Suppressor macrophage (primary cell): ENCODE measurements at regions not wholly inside any gene's neighbourhood (a gene's known extent, or its start where the extent isn't known, plus 50 kb on each side); places are given as distances from the start of the nearest gene placed in this dataset.
A peak's percentile ranks its signal among the peaks of the same experiment; 100 is the strongest.

ENCODE experiments used
- DNase-seq, 4 experiments: peaks; one replicate each; pipeline ENCODE4 v3.0.0-alpha.2; 2020 to 2022

DNA sequence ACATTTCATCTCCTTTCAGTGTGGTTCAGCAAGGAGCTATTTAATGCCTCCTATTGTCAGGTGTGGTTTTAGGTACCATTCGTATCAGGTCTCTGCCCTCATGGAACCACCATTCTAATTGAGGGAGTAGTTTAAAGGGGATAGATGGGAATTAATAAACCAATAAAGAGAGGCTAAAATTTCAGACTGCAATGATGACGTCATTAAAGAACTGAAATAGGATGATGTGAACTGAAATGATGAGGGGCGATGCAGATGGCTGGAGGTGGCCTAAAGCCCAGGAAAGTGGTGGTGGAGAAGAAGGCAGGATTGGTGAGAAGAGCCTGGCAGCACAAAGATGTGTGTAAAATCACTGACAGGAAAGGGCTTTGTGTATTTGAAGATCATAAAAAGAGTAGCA is 148.9 kb upstream of the RBFOX1 start:
- DNase-seq, result no peak

- peak in 1 of 4 experiments; percentile 1 for DNase-seq
Observed at GRCh38 chr16:7182510-7183109, 150.0 kb upstream of the RBFOX1 start.

- no peak for DNase-seq
Observed at GRCh38 chr16:7177875-7178274, 154.8 kb upstream of the RBFOX1 start.

DNA sequence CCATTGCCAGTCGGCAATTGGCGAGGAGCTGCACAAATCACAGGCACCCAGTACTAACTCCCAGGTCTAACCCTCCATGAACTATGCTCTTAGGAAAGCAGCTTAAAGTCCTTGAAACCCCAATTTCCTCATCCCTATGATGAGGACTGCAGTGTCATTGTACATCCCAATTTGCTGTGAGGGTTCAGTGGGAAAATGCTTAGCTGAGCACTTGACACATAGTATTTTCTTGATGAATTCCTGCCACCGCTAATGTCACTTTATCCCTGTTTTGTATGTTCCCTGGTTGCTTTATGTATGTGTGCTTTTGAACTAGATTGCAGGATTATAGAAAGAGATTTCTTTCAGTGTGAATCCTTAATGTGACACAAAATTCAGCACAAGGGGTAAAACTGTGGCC is 161.5 kb upstream of the RBFOX1 start:
- DNase-seq, result no peak

GRCh38 chr16:7167626-7168025 is 165.0 kb upstream of the RBFOX1 start:
- no peak for DNase-seq

DNA sequence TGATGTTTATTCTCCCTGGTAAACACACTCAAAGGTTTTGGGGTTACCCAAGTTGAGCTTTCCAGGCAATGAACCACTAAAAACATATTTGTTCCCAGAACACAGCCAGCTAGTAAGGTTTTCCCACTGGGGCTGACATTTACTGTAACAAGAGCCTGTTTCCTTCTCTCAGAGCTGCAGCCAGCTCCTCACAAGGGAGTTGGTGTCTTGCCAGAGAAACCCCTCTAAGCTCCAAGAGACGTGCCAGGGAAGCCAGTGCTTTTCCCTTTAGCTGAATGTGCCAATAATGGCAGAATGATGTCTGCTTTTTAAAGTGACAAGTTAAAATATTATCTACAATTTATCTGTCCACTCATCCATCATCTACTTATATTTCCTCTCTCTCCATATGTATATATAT is 170.8 kb upstream of the RBFOX1 start:
- no peak for DNase-seq

- DNase-seq, result no peak
Observed at GRCh38 chr16:7160093-7160492, 172.6 kb upstream of the RBFOX1 start.

DNA sequence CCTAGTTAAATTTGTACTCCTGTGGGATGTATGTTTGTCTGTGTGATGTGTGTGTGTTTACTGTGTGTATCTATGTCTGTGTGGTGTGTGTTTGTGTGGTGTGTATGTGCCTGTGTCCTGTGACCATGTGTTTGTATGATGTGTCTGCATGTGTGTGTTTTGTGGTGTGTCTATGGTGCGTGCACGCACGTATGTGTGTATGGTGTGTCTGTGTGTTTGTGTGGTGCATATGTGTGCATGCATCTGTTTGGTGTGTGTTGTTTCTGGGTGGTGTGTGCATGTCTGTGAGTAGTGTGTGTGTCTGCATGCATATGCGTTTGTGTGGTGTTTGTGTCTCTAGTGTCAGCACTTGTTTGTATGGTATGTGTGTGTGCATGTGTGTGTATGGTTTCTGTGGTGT is 174.2 kb upstream of the RBFOX1 start:
- no peak for DNase-seq

GRCh38 chr16:7150230-7150629 is 182.4 kb upstream of the RBFOX1 start:
- no peak for DNase-seq

- no peak for DNase-seq
Observed at GRCh38 chr16:7148606-7149005, 184.0 kb upstream of the RBFOX1 start.

GRCh38 chr16:7140899-7141298 is 191.7 kb upstream of the RBFOX1 start:
- DNase-seq, result no peak

DNA sequence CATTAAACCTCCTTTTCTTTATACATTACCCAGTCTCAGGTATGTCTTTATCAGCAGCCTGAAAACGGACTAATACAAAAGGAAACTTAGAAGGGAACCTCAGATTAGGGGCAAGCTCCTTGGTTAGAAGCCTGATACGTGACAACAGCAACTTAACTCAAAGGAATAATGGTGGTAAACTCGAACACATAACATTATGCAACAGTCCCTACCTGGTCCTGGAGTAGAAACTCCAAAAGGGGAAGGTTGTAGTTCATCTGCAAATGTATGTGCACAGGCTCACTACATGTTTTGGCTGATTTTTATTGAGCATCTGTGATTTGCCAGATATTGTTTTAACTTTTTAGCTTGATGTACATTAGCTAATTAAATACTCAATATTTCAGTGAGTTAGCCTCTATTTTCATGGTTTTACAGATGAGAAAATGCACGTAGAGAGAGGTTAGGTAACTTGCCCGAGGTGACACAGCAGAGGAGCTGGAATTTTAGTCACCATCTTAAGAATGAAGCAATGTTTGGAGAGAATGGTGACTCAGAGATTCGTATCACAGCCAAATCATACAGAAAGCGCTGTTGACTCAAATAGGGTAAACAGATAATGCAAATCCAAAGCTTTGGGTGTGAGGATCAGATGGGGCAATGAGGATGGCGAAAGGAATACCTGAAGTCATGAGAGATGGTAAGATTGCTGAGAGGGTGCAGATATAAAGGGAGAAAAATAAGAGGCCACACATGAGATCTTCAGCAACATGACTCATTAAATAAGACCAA is 194.9 kb upstream of the RBFOX1 start:
- DNase-seq, result no peak

- DNase-seq, result no peak
Observed at GRCh38 chr16:7132465-7132864, 200.2 kb upstream of the RBFOX1 start.

- DNase-seq, result no peak
Observed at GRCh38 chr16:7124701-7125100, 207.9 kb upstream of the RBFOX1 start.

- DNase-seq, result no peak
Observed at GRCh38 chr16:7124242-7124641, 208.4 kb upstream of the RBFOX1 start.

DNA sequence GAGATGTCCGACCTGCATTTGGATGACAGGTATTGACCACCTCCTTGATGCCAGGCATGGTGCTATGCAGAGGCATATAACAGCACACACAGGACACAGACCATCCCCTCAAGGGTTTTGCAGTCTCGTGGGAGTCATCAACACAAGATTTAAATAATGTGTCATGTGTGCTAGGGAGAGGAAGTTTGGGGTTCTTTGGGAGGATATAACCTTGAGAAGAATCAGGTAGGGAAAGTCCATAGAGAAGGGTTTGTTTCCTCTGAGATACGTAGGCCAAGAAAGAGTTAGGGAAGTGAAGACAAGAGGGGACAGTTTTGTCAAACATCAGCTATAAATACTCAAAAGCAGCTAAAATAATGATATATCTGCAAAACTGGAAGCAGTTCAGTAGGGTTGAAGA is 215.9 kb upstream of the RBFOX1 start:
- DNase-seq, result no peak

DNA sequence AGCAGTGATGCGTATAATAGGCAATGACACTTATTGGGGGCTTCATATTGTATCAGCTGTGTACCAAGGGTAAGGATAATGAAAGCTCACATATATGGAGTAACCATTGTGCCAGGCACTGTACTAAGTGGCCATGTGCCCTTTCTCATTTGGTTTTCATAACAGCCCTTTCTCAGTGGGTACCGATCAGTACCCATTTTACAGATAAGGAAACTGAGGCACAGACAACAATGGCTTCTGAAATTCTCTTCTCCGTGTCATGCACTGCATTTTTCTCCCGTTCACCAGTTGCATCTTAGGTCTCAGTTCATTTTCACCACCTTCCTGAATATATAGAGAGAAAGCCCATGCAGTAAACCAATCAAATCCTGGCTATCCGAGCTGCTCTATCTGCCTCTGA is 216.7 kb upstream of the RBFOX1 start:
- no peak for DNase-seq

GRCh38 chr16:7113949-7114348 is 218.7 kb upstream of the RBFOX1 start:
- DNase-seq, result no peak

GRCh38 chr16:7113395-7113794 is 219.2 kb upstream of the RBFOX1 start:
- no peak for DNase-seq

DNA sequence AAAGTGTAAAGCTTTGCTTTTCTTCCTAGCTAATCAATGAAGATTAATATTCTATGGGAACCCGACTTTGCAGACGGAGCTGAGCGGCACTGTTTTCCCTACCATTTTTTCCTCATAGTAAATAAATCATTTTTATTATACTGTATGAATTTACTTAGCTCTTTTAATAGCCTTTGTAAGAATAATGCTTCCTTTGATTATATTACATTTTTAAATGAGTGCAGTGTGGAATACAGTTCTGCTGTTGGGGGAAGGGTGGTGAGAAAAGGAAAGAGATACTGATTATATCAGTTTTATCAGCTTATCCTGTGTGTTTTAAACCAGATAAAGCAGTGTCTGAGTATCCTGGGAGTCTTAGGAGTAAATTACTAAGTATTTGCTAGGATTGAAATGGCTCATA is 221.4 kb upstream of the RBFOX1 start:
- DNase-seq, result no peak

DNA sequence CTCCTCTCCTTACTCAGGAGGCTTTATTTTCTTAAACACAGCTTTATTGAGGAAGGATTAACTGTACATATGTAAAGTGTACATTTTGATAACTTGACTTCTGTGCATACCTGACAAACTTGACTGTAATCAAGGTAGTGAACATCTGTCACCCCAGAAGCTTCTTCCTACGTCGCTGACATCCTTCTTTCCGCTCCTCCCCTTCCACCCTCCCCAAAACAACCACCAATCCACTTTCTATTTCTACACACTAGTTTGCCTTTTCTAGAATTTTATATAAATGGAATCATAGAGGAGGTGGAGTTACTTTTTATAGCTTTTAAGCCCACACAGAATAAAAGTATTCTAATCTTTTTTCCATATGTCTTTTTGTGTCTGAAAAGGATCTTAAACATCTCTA is 225.2 kb upstream of the RBFOX1 start:
- no peak for DNase-seq

DNA sequence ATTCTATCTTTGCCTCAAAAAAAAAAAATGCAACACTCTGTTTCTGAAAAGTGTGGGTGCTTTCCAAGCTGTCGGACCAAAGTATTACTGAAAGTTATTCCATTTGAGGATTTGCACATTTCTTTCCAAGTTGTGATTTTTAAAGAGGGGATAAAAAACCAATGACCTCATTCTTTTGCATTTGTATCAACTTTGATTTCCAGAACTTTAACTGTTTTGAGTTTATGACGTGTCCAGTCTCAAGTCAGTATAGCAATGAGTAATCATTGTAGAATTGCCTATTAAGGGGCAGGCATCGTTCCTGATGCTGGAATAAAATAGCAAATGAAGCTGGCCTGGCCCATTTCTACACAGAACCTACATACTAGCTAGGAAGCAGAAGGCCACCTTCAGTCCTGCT is 229.6 kb upstream of the RBFOX1 start:
- DNase-seq, result no peak

DNA sequence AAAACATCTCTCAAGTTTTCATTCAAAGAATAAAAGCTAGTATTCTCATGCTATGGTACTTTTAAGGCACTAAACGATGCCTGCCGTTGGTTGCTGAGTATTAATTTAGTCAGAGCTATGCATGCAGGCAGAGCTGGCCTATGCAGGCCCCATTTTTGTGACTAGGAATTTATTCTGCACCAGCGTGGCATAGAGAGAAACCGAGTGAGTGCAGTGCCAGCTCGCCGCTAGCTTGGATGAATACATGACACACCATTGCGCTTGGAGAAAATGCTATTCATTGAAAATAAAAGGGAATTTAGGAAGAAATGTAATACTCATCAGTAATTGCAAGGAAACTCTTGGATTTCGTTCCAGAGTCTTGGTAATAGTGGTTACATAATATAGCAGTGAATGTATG is 231.6 kb upstream of the RBFOX1 start:
- no peak for DNase-seq

GRCh38 chr16:7097518-7097917 is 235.1 kb upstream of the RBFOX1 start:
- no peak for DNase-seq

- DNase-seq, result no peak
Observed at GRCh38 chr16:7093511-7093910, 239.1 kb upstream of the RBFOX1 start.
